HL-60 (cell line): ENCODE measurements at regions not wholly inside any gene's neighbourhood (a gene's known extent, or its start where the extent isn't known, plus 50 kb on each side); places are given as distances from the start of the nearest gene placed in this dataset.

Source experiments
- TF ChIP-seq, protein P1 (sequence below): IDR thresholded peaks from 2 replicates; pipeline ENCODE4 v1.6.1; 2012; ENCODE audit warnings: low read depth; ENCODE audit not compliant: insufficient replicate concordance
- TF ChIP-seq, protein P2 (sequence below): IDR thresholded peaks from one replicate; pipeline ENCODE4 v1.5.1; 2011; ENCODE audit warnings: low read length, control low read depth, inconsistent platforms; ENCODE audit not compliant: insufficient read depth

DNA sequence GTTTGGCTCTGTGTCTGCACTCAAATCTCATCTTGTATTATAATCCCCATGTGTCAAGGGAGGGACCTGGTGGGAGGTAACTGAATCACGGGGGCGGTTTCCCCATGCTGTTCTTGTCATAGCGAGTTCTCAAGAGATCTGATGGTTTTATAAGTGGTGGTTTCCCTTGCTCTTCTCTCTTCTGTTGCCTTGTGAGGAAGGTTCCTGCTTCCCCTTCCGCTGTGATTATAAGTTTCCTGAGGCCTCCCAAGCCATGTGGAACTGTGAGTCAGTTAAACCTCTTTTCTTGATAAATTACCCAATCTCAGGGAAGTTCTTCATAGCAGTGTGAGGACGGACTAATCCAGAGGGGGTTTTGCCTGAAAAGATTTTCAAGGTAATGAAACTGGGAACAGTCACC lies 245.4 kb downstream of the GALR1 start:
- TF ChIP-seq, protein P1, sequence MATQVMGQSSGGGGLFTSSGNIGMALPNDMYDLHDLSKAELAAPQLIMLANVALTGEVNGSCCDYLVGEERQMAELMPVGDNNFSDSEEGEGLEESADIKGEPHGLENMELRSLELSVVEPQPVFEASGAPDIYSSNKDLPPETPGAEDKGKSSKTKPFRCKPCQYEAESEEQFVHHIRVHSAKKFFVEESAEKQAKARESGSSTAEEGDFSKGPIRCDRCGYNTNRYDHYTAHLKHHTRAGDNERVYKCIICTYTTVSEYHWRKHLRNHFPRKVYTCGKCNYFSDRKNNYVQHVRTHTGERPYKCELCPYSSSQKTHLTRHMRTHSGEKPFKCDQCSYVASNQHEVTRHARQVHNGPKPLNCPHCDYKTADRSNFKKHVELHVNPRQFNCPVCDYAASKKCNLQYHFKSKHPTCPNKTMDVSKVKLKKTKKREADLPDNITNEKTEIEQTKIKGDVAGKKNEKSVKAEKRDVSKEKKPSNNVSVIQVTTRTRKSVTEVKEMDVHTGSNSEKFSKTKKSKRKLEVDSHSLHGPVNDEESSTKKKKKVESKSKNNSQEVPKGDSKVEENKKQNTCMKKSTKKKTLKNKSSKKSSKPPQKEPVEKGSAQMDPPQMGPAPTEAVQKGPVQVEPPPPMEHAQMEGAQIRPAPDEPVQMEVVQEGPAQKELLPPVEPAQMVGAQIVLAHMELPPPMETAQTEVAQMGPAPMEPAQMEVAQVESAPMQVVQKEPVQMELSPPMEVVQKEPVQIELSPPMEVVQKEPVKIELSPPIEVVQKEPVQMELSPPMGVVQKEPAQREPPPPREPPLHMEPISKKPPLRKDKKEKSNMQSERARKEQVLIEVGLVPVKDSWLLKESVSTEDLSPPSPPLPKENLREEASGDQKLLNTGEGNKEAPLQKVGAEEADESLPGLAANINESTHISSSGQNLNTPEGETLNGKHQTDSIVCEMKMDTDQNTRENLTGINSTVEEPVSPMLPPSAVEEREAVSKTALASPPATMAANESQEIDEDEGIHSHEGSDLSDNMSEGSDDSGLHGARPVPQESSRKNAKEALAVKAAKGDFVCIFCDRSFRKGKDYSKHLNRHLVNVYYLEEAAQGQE: no peak
- TF ChIP-seq, protein P2, sequence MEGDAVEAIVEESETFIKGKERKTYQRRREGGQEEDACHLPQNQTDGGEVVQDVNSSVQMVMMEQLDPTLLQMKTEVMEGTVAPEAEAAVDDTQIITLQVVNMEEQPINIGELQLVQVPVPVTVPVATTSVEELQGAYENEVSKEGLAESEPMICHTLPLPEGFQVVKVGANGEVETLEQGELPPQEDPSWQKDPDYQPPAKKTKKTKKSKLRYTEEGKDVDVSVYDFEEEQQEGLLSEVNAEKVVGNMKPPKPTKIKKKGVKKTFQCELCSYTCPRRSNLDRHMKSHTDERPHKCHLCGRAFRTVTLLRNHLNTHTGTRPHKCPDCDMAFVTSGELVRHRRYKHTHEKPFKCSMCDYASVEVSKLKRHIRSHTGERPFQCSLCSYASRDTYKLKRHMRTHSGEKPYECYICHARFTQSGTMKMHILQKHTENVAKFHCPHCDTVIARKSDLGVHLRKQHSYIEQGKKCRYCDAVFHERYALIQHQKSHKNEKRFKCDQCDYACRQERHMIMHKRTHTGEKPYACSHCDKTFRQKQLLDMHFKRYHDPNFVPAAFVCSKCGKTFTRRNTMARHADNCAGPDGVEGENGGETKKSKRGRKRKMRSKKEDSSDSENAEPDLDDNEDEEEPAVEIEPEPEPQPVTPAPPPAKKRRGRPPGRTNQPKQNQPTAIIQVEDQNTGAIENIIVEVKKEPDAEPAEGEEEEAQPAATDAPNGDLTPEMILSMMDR: no peak
